HG03354 (cell line): ENCODE measurements at regions not wholly inside any gene's neighbourhood (a gene's known extent, or its start where the extent isn't known, plus 50 kb on each side); places are given as distances from the start of the nearest gene placed in this dataset.

Experiments
- ATAC-seq: cut with Tn5 transposase; IDR thresholded peaks from one replicate; pipeline ENCODE4 v1.9.1; 2021; ENCODE audit warnings: mild to moderate bottlenecking; ENCODE audit not compliant: unreplicated experiment, poor library complexity, severe bottlenecking

GRCh38 chr3:178381971-178382448 lies 154.2 kb upstream of the KCNMB2 start:
- ATAC-seq, result no peak

- ATAC-seq, result no peak
Observed at GRCh38 chr3:178382449-178383061, 153.7 kb upstream of the KCNMB2 start.

- ATAC-seq, result no peak
Observed at GRCh38 chr3:178384321-178385230, 151.7 kb upstream of the KCNMB2 start.

GRCh38 chr3:178385280-178385952 lies 150.8 kb upstream of the KCNMB2 start:
- peak; percentile 59 for ATAC-seq

- ATAC-seq, result no peak
Observed at GRCh38 chr3:178386401-178386800, 149.8 kb upstream of the KCNMB2 start.

- ATAC-seq, result no peak
Observed at GRCh38 chr3:178386880-178387279, 149.4 kb upstream of the KCNMB2 start.

GRCh38 chr3:178388473-178388872 lies 147.8 kb upstream of the KCNMB2 start:
- ATAC-seq, result no peak

GRCh38 chr3:178389258-178389657 lies 147.0 kb upstream of the KCNMB2 start:
- no peak for ATAC-seq

GRCh38 chr3:178392511-178392926 lies 143.7 kb upstream of the KCNMB2 start:
- ATAC-seq, result no peak

- ATAC-seq, result no peak
Observed at GRCh38 chr3:178393146-178393545, 143.1 kb upstream of the KCNMB2 start.

- ATAC-seq, result no peak
Observed at GRCh38 chr3:178393824-178394223, 142.4 kb upstream of the KCNMB2 start.

- ATAC-seq, result no peak
Observed at GRCh38 chr3:178396318-178396717, 139.9 kb upstream of the KCNMB2 start.

- no peak for ATAC-seq
Observed at GRCh38 chr3:178397202-178397601, 139.0 kb upstream of the KCNMB2 start.

GRCh38 chr3:178397836-178398235 lies 138.4 kb upstream of the KCNMB2 start:
- ATAC-seq, result no peak

GRCh38 chr3:178404961-178405360 lies 131.3 kb upstream of the KCNMB2 start:
- ATAC-seq, result no peak

- no peak for ATAC-seq
Observed at GRCh38 chr3:178405531-178405930, 130.7 kb upstream of the KCNMB2 start.

GRCh38 chr3:178406206-178406605 lies 130.0 kb upstream of the KCNMB2 start:
- ATAC-seq, result no peak

- ATAC-seq, result no peak
Observed at GRCh38 chr3:178415384-178415783, 120.9 kb upstream of the KCNMB2 start.

- ATAC-seq, result no peak
Observed at GRCh38 chr3:178417736-178418135, 118.5 kb upstream of the KCNMB2 start.

- no peak for ATAC-seq
Observed at GRCh38 chr3:178419071-178419470, 117.2 kb upstream of the KCNMB2 start.
